NCI-H2081 (cell line): ENCODE measurements at regions not wholly inside any gene's neighbourhood (a gene's known extent, or its start where the extent isn't known, plus 50 kb on each side); places are given as distances from the start of the nearest gene placed in this dataset.
"Not testable (repeated sequence)": the region's sequence is repeated elsewhere in the genome, so short reads cannot be mapped to it uniquely, and the experiment has no call there.

Experiments
- DNase-seq, 2 experiments: peaks; one replicate each; lab custom pipeline; 2025; lab: John Stamatoyannopoulos, UW

- no peak for DNase-seq
These were observed 98.6 kb upstream of the NR3C2 start for GRCh38 chr4:148540622-148541326.

- DNase-seq, result no peak
These were observed 97.2 kb upstream of the NR3C2 start for GRCh38 chr4:148539387-148539786.

GRCh38 chr4:148533851-148534250, 91.6 kb upstream of the NR3C2 start:
- DNase-seq, result not testable (repeated sequence)

GRCh38 chr4:148530114-148530513, 87.9 kb upstream of the NR3C2 start:
- DNase-seq, result no peak

- DNase-seq, result no peak
These were observed 85.4 kb upstream of the NR3C2 start for GRCh38 chr4:148527571-148527970.

GRCh38 chr4:148522995-148523394, 80.8 kb upstream of the NR3C2 start:
- no peak for DNase-seq

GRCh38 chr4:148515248-148515647, 73.0 kb upstream of the NR3C2 start:
- no peak for DNase-seq

GRCh38 chr4:148514581-148514980, 72.4 kb upstream of the NR3C2 start:
- DNase-seq, result no peak

GRCh38 chr4:148514041-148514440, 71.8 kb upstream of the NR3C2 start:
- no peak for DNase-seq

GRCh38 chr4:148510211-148510610, 68.0 kb upstream of the NR3C2 start:
- no peak for DNase-seq

GRCh38 chr4:148503681-148504080, 61.5 kb upstream of the NR3C2 start:
- no peak for DNase-seq

GRCh38 chr4:148497258-148497657, 55.0 kb upstream of the NR3C2 start:
- DNase-seq, result no peak

GRCh38 chr4:148495463-148495862, 53.2 kb upstream of the NR3C2 start:
- DNase-seq, result no peak
